Coronary artery (tissue), 2 donors: ENCODE measurements at regions not wholly inside any gene's neighbourhood (a gene's known extent, or its start where the extent isn't known, plus 50 kb on each side); places are given as distances from the start of the nearest gene placed in this dataset.

Experiments
- DNase-seq: peaks from one replicate; pipeline ENCODE4 v3.0.0-alpha.2; 2017; ENCODE audit warnings: low spot score
- H3K27ac ChIP-seq, 2 donors: fragments of 200-600 bp; sonication (generic); one replicate each; pipeline ENCODE4 v1.5.1; 2016 to 2019
- H3K4me3 ChIP-seq: fragments of 200-600 bp; sonication (generic); 2 replicates; pipeline ENCODE4 v1.5.1; 2016; ENCODE audit warnings: mild to moderate bottlenecking, moderate library complexity
- TF ChIP-seq, protein P1 (sequence below): fragments of 200-600 bp; sonication (generic); IDR thresholded peaks from one replicate; pipeline ENCODE4 v1.5.1; 2019; ENCODE audit warnings: antibody characterized with exemption

DNA sequence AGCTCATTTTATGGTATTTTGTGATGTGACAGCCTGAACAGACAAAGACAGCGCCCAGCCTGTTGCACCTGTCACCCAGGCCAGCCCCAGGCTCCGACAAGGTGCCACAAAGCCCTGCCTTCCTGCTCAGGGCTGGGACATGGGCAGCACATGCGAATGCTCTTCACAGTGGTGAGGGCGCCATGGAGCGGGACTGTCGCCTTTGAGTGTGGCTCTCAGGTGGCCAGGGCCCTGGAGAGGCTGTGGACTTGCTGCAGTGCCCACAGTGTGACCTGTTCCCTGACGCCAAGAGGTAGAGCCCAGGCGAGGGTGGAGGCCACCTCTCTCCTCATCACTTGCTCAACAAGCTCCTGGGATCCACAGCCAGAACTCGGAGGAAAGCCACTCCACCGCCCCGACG, 346.3 kb downstream of the SHANK2 start:
- TF ChIP-seq, protein P1, sequence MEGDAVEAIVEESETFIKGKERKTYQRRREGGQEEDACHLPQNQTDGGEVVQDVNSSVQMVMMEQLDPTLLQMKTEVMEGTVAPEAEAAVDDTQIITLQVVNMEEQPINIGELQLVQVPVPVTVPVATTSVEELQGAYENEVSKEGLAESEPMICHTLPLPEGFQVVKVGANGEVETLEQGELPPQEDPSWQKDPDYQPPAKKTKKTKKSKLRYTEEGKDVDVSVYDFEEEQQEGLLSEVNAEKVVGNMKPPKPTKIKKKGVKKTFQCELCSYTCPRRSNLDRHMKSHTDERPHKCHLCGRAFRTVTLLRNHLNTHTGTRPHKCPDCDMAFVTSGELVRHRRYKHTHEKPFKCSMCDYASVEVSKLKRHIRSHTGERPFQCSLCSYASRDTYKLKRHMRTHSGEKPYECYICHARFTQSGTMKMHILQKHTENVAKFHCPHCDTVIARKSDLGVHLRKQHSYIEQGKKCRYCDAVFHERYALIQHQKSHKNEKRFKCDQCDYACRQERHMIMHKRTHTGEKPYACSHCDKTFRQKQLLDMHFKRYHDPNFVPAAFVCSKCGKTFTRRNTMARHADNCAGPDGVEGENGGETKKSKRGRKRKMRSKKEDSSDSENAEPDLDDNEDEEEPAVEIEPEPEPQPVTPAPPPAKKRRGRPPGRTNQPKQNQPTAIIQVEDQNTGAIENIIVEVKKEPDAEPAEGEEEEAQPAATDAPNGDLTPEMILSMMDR = no peak
- DNase-seq = no peak
- Histone ChIP-seq H3K27ac (no peak overlapping the region), H3K4me3 (no peak overlapping the region)

- no peak for DNase-seq
- no peak overlapping the region for H3K4me3 ChIP-seq
- no peak overlapping the region for H3K27ac ChIP-seq
- TF ChIP-seq, protein P1 = no peak
These were observed 344.2 kb downstream of the SHANK2 start for GRCh38 chr11:70908223-70908622.

GRCh38 chr11:70910835-70911234, 341.5 kb downstream of the SHANK2 start:
- no peak overlapping the region for H3K27ac ChIP-seq
- TF ChIP-seq, protein P1 = no peak
- no peak overlapping the region for H3K4me3 ChIP-seq
- no peak for DNase-seq

GRCh38 chr11:70912226-70912840, 340.0 kb downstream of the SHANK2 start:
- no peak for DNase-seq
- Histone ChIP-seq H3K27ac (no peak overlapping the region), H3K4me3 (no peak overlapping the region)
- TF ChIP-seq, protein P1 = no peak

GRCh38 chr11:70913715-70914231, 338.6 kb downstream of the SHANK2 start:
- TF ChIP-seq, protein P1 = no peak
- no peak for DNase-seq
- Histone ChIP-seq H3K4me3 (no peak overlapping the region), H3K27ac (no peak overlapping the region)

DNA sequence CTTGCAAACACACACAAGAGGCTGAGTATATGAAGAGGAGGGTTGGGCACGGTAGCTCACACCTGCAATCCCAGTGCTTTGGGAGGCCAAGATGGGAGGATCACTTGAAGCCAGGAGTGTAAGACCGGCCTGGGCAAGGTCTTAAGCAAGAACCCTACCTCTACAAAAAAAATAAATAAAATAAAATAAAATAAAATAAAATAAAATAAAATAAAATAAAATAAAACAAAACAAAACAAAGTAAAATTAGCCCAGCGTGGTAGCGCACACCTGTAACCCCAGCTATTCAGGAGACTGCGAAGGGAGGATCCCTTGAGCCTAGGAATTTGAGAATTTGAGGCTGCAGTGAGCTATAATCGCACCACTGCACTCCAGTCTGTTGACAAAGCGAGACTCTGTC, 337.9 kb downstream of the SHANK2 start:
- Histone ChIP-seq H3K27ac (no peak overlapping the region), H3K4me3 (no peak overlapping the region)
- no peak for DNase-seq
- TF ChIP-seq, protein P1 = no peak
